ENCODE measurements at regions not wholly inside any gene's neighbourhood (a gene's known extent, or its start where the extent isn't known, plus 50 kb on each side); places are given as distances from the start of the nearest gene placed in this dataset.

- Histone ChIP-seq H3K4me2 (ENCODE audit: low read depth, low read length, poor library complexity, severe bottlenecking) (no peak overlapping the region), H4K20me1 (ENCODE audit: insufficient read depth, low read length, poor library complexity, severe bottlenecking) (no peaks in the 10 kb centered on the region), H3K9me2 (replicated peaks; ENCODE audit: low read depth, low read length) (no peaks in the 10 kb centered on the region), H2AFZ (ENCODE audit: low read length) (no peak overlapping the region), H3K4me3 (ENCODE audit: low read length, poor library complexity, severe bottlenecking) (no peak overlapping the region), H3K9me3 (ENCODE audit: insufficient read depth, low read depth, low read length) (no peaks in the 10 kb centered on the region), H3K9ac (ENCODE audit: low read depth, low read length, poor library complexity, severe bottlenecking) (no peak overlapping the region), H3K79me2 (ENCODE audit: insufficient read depth, low read length) (no peaks in the 10 kb centered on the region), H3K36me3 (ENCODE audit: insufficient read depth, low read length) (no peaks in the 10 kb centered on the region), H3K27me3 (ENCODE audit: insufficient read depth, low read length, poor library complexity, severe bottlenecking) (no peaks in the 10 kb centered on the region), H3K4me1 (ENCODE audit: insufficient read depth, low read length, poor library complexity, severe bottlenecking) (no peaks in the 10 kb centered on the region), H3F3A (ENCODE audit: low read depth) (no peaks in the 10 kb centered on the region)
- TF ChIP-seq CTCF (conservative IDR thresholded peaks at IDR 0.05; ENCODE audit: low read length) (no peak), EZH2phosphoT487 (IDR thresholded peaks at IDR 0.05; ENCODE audit: borderline replicate concordance) (no peak)
These were observed 302.9 kb upstream of the TBX3 start for GRCh38 chr12:114986849-114987248.

- Histone ChIP-seq H3F3A (ENCODE audit: low read depth) (no peaks in the 10 kb centered on the region), H2AFZ (ENCODE audit: low read length) (no peak overlapping the region), H3K36me3 (ENCODE audit: insufficient read depth, low read length) (no peaks in the 10 kb centered on the region), H3K27me3 (ENCODE audit: insufficient read depth, low read length, poor library complexity, severe bottlenecking) (no peaks in the 10 kb centered on the region), H3K79me2 (ENCODE audit: insufficient read depth, low read length) (no peaks in the 10 kb centered on the region), H3K9me3 (ENCODE audit: insufficient read depth, low read depth, low read length) (no peaks in the 10 kb centered on the region), H3K4me2 (ENCODE audit: low read depth, low read length, poor library complexity, severe bottlenecking) (no peak overlapping the region), H3K4me3 (ENCODE audit: low read length, poor library complexity, severe bottlenecking) (no peak overlapping the region), H3K9me2 (replicated peaks; ENCODE audit: low read depth, low read length) (no peaks in the 10 kb centered on the region), H4K20me1 (ENCODE audit: insufficient read depth, low read length, poor library complexity, severe bottlenecking) (no peaks in the 10 kb centered on the region), H3K9ac (ENCODE audit: low read depth, low read length, poor library complexity, severe bottlenecking) (no peak overlapping the region), H3K4me1 (ENCODE audit: insufficient read depth, low read length, poor library complexity, severe bottlenecking) (no peaks in the 10 kb centered on the region)
- no peak for TF ChIP-seq CTCF (conservative IDR thresholded peaks at IDR 0.05; ENCODE audit: low read length)
- no peak for TF ChIP-seq EZH2phosphoT487 (IDR thresholded peaks at IDR 0.05; ENCODE audit: borderline replicate concordance)
These were observed 302.3 kb upstream of the TBX3 start for GRCh38 chr12:114986178-114986714.

GRCh38 chr12:114984634-114985061 is 300.7 kb upstream of the TBX3 start:
- Histone ChIP-seq H3K9me2 (replicated peaks; ENCODE audit: low read depth, low read length) (no peaks in the 10 kb centered on the region), H3K9me3 (ENCODE audit: insufficient read depth, low read depth, low read length) (no peaks in the 10 kb centered on the region), H3F3A (ENCODE audit: low read depth) (no peaks in the 10 kb centered on the region), H3K4me1 (ENCODE audit: insufficient read depth, low read length, poor library complexity, severe bottlenecking) (no peaks in the 10 kb centered on the region), H4K20me1 (ENCODE audit: insufficient read depth, low read length, poor library complexity, severe bottlenecking) (no peaks in the 10 kb centered on the region), H3K36me3 (ENCODE audit: insufficient read depth, low read length) (no peaks in the 10 kb centered on the region), H3K9ac (ENCODE audit: low read depth, low read length, poor library complexity, severe bottlenecking) (no peak overlapping the region), H3K79me2 (ENCODE audit: insufficient read depth, low read length) (no peaks in the 10 kb centered on the region), H3K27me3 (ENCODE audit: insufficient read depth, low read length, poor library complexity, severe bottlenecking) (no peaks in the 10 kb centered on the region), H3K4me3 (ENCODE audit: low read length, poor library complexity, severe bottlenecking) (no peak overlapping the region), H2AFZ (ENCODE audit: low read length) (no peak overlapping the region), H3K4me2 (ENCODE audit: low read depth, low read length, poor library complexity, severe bottlenecking) (no peak overlapping the region)
- TF ChIP-seq EZH2phosphoT487 (IDR thresholded peaks at IDR 0.05; ENCODE audit: borderline replicate concordance) (no peak), CTCF (conservative IDR thresholded peaks at IDR 0.05; ENCODE audit: low read length) (no peak)

Measured in Loucy (cell line).